GM21737 (cell line): ENCODE measurements at regions not wholly inside any gene's neighbourhood (a gene's known extent, or its start where the extent isn't known, plus 50 kb on each side); places are given as distances from the start of the nearest gene placed in this dataset.
"Not testable (repeated sequence)": the region's sequence is repeated elsewhere in the genome, so short reads cannot be mapped to it uniquely, and the experiment has no call there.

Source experiments
- ATAC-seq: cut with Tn5 transposase; IDR thresholded peaks from one replicate; pipeline ENCODE4 v1.9.1; 2021; ENCODE audit warnings: mild to moderate bottlenecking, moderate library complexity; ENCODE audit not compliant: unreplicated experiment

- no peak for ATAC-seq
These were observed 701.5 kb downstream of the BCL11A start for GRCh38 chr2:59851836-59852475.

GRCh38 chr2:59850554-59850953 is 702.9 kb downstream of the BCL11A start:
- ATAC-seq: no peak

GRCh38 chr2:59833941-59834340 is 719.5 kb downstream of the BCL11A start:
- ATAC-seq: no peak

GRCh38 chr2:59830601-59831000 is 722.9 kb downstream of the BCL11A start:
- no peak for ATAC-seq

GRCh38 chr2:59827677-59828076 is 725.8 kb downstream of the BCL11A start:
- ATAC-seq: no peak

- ATAC-seq: no peak
These were observed 727.3 kb downstream of the BCL11A start for GRCh38 chr2:59826177-59826576.

GRCh38 chr2:59824314-59824713 is 729.1 kb downstream of the BCL11A start:
- ATAC-seq: no peak

GRCh38 chr2:59816075-59816474 is 737.4 kb downstream of the BCL11A start:
- ATAC-seq: no peak

- not testable (repeated sequence) for ATAC-seq
These were observed 743.2 kb downstream of the BCL11A start for GRCh38 chr2:59810283-59810682.

- no peak for ATAC-seq
These were observed 747.0 kb downstream of the BCL11A start for GRCh38 chr2:59806486-59806885.

- ATAC-seq: no peak
These were observed 748.7 kb downstream of the BCL11A start for GRCh38 chr2:59804732-59805131.

- no peak for ATAC-seq
These were observed 749.9 kb downstream of the BCL11A start for GRCh38 chr2:59803586-59803985.

- ATAC-seq: no peak
These were observed 754.7 kb downstream of the BCL11A start for GRCh38 chr2:59798687-59799232.

- no peak for ATAC-seq
These were observed 762.3 kb downstream of the BCL11A start for GRCh38 chr2:59791004-59791618.

- no peak for ATAC-seq
These were observed 763.1 kb downstream of the BCL11A start for GRCh38 chr2:59790186-59791003.

- no peak for ATAC-seq
These were observed 763.9 kb downstream of the BCL11A start for GRCh38 chr2:59789523-59789922.

GRCh38 chr2:59787095-59787494 is 766.4 kb downstream of the BCL11A start:
- no peak for ATAC-seq

- ATAC-seq: no peak
These were observed 766.8 kb downstream of the BCL11A start for GRCh38 chr2:59786684-59787083.

- no peak for ATAC-seq
These were observed 773.9 kb downstream of the BCL11A start for GRCh38 chr2:59779571-59779970.

- no peak for ATAC-seq
These were observed 776.3 kb downstream of the BCL11A start for GRCh38 chr2:59777120-59777519.

- ATAC-seq: no peak
These were observed 776.8 kb downstream of the BCL11A start for GRCh38 chr2:59776726-59777008.
